OCI-LY1 (cell line): ENCODE measurements at regions not wholly inside any gene's neighbourhood (a gene's known extent, or its start where the extent isn't known, plus 50 kb on each side); places are given as distances from the start of the nearest gene placed in this dataset.

ENCODE experiments used
- EZH2 ChIP-seq: fragments of 200-600 bp; sonication (generic), shearing (Covaris generic); IDR thresholded peaks from 2 replicates; pipeline ENCODE4 v1.8.0; 2017; ENCODE audit warnings: borderline replicate concordance, mixed run types, mild to moderate bottlenecking, antibody characterized with exemption, low read length, moderate library complexity, mixed read lengths
- TF ChIP-seq, protein P1 (sequence below): fragments of 200-600 bp; sonication (generic), shearing (Covaris generic); IDR thresholded peaks from 2 replicates; pipeline ENCODE4 v1.5.1; 2017; ENCODE audit warnings: mild to moderate bottlenecking, antibody characterized with exemption, low read length, moderate library complexity, mixed read lengths

DNA sequence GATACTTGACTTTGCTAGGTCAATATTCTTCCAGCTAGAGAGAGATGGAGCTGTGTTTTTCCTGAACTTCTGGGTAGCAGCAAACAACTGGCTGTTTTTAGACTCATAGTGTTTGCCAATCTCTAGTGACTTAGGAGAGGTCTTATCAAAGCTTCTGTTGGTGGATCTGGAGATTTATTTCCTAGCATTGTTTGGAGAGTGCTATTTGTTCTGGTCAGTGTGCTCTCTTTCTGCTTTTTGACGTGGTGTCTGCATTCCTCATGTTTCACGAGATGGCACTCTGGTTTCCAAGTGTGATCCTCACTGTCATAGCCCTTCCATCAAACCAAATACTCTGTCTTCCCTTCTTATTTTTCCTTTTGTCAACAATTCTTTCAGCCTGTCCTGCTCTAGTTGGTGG is 88.6 kb upstream of the DAZL start:
- no peak for TF ChIP-seq EZH2
- TF ChIP-seq, protein P1, sequence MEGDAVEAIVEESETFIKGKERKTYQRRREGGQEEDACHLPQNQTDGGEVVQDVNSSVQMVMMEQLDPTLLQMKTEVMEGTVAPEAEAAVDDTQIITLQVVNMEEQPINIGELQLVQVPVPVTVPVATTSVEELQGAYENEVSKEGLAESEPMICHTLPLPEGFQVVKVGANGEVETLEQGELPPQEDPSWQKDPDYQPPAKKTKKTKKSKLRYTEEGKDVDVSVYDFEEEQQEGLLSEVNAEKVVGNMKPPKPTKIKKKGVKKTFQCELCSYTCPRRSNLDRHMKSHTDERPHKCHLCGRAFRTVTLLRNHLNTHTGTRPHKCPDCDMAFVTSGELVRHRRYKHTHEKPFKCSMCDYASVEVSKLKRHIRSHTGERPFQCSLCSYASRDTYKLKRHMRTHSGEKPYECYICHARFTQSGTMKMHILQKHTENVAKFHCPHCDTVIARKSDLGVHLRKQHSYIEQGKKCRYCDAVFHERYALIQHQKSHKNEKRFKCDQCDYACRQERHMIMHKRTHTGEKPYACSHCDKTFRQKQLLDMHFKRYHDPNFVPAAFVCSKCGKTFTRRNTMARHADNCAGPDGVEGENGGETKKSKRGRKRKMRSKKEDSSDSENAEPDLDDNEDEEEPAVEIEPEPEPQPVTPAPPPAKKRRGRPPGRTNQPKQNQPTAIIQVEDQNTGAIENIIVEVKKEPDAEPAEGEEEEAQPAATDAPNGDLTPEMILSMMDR, result no peak
